ENCODE measurements at regions not wholly inside any gene's neighbourhood (a gene's known extent, or its start where the extent isn't known, plus 50 kb on each side); places are given as distances from the start of the nearest gene placed in this dataset.

- CTCF ChIA-PET, result interaction anchor here (1.0 kb wide), 1 partner anchor 25 kb away, joined by 4 read pairs; no protein-coding TSS in a partner anchor
- Mint-ChIP-seq H3K27ac (no peak overlapping the region), H3K36me3 (ENCODE audit: low read depth) (no peaks in the 10 kb centered on the region), H3K27me3 (no peaks in the 10 kb centered on the region), H3K4me1 (no peaks in the 10 kb centered on the region), H3K9me3 (no peaks in the 10 kb centered on the region), H3K4me3 (no peak overlapping the region)
- POLR2A ChIA-PET, result no interaction called here
- DNase-seq, result no peak
Measured at GRCh38 chr6:148104131-148104530, 238.5 kb upstream of the SASH1 start.

DNA sequence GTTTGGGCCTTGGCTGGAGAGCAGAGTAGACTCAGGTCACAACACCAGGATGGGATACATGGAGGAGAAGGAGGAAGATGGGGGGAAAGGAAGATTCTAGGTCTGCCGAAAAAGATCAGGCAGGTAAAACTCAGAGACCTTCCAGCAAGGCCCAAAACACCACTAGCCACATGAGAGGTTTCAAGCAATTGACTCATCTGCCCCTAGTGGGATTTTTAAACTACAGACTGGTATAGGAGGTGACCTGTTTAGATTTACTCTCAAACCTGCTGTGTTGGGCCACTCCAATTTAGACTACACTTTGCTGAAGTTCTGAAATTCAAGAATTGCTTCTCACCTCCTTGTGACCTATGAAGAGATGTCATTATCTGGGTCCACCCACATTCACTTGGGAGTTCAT lies 236.9 kb upstream of the SASH1 start:
- Mint-ChIP-seq H3K36me3 (ENCODE audit: low read depth) (no peaks in the 10 kb centered on the region), H3K4me1 (no peaks in the 10 kb centered on the region), H3K4me3 (no peak overlapping the region), H3K27ac (no peak overlapping the region), H3K9me3 (no peaks in the 10 kb centered on the region), H3K27me3 (no peaks in the 10 kb centered on the region)
- POLR2A ChIA-PET, result no interaction called here
- CTCF ChIA-PET, result no interaction called here
- DNase-seq, result no peak

DNA sequence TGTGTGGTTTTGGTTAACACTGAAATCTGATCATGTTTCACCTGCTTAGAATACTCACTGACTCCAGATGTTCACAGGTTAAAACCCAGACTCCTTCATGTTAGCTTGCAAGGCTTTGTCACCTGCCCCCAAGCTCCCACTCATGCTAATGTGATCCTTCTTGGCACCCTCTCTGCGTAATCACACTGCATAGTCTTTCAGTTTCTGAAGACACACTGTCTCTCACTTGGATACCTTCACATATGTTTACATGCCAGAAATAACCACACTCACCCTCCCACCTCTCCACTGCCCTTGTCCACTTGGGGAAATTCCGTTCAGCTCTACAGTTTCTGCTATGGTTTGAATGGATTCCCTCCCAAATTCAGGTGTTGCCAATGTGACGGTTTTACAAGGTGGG lies 234.7 kb upstream of the SASH1 start:
- CTCF ChIA-PET, result no interaction called here
- no peak for DNase-seq
- Mint-ChIP-seq H3K9me3 (no peaks in the 10 kb centered on the region), H3K27ac (no peak overlapping the region), H3K27me3 (peaks cover 3% of the 10 kb centered on the region), H3K4me3 (no peak overlapping the region), H3K36me3 (ENCODE audit: low read depth) (no peaks in the 10 kb centered on the region), H3K4me1 (no peaks in the 10 kb centered on the region)
- POLR2A ChIA-PET, result no interaction called here

DNA sequence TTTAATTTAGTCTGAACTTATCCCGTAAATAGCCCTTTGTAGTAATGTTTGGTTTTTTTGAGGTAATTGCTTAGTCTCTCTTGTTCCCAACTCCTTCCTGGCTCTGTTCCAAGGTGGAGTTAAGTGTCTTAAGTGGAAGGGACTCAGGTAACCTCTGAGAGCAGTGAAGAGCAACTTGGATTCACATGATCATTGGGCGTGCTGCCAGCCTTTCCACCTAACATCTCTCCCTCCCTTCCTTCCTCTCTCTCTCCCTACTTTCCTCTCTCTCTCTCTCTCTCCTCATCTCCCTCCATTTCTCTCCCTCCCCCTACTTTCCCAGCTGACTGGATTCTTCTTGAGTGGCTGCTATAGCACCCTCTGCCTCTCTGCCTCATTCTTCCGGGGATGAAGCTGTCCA lies 232.9 kb upstream of the SASH1 start:
- ChIA-PET POLR2A (no interaction called here), CTCF (no interaction called here)
- peaks cover 3% of the 10 kb centered on the region for H3K27me3 Mint-ChIP-seq
- H3K9me3 Mint-ChIP-seq, result no peaks in the 10 kb centered on the region
- H3K36me3 Mint-ChIP-seq (ENCODE audit: low read depth), result no peaks in the 10 kb centered on the region
- no peak for DNase-seq
- no peak overlapping the region for H3K4me3 Mint-ChIP-seq
- no peak overlapping the region for H3K27ac Mint-ChIP-seq
- no peaks in the 10 kb centered on the region for H3K4me1 Mint-ChIP-seq

- no peak overlapping the region for H3K27ac Mint-ChIP-seq
- peaks cover 3% of the 10 kb centered on the region for H3K27me3 Mint-ChIP-seq
- ChIA-PET POLR2A (no interaction called here), CTCF (no interaction called here)
- no peaks in the 10 kb centered on the region for H3K9me3 Mint-ChIP-seq
- no peaks in the 10 kb centered on the region for H3K36me3 Mint-ChIP-seq (ENCODE audit: low read depth)
- DNase-seq, result no peak
- H3K4me1 Mint-ChIP-seq, result no peaks in the 10 kb centered on the region
- H3K4me3 Mint-ChIP-seq, result no peak overlapping the region
Measured at GRCh38 chr6:148110925-148111324, 231.7 kb upstream of the SASH1 start.

- H3K27ac Mint-ChIP-seq, result no peak overlapping the region
- H3K4me3 Mint-ChIP-seq, result no peak overlapping the region
- peaks cover 3% of the 10 kb centered on the region for H3K27me3 Mint-ChIP-seq
- no peak for DNase-seq
- no peaks in the 10 kb centered on the region for H3K9me3 Mint-ChIP-seq
- ChIA-PET CTCF (no interaction called here), POLR2A (no interaction called here)
- no peaks in the 10 kb centered on the region for H3K36me3 Mint-ChIP-seq (ENCODE audit: low read depth)
- H3K4me1 Mint-ChIP-seq, result no peaks in the 10 kb centered on the region
Measured at GRCh38 chr6:148112851-148113319, 229.8 kb upstream of the SASH1 start.

GRCh38 chr6:148116001-148116400 lies 226.6 kb upstream of the SASH1 start:
- ChIA-PET POLR2A (interaction anchor here (0.6 kb wide), 1 partner anchor 154 kb away, joined by 6 read pairs; no protein-coding TSS in a partner anchor), CTCF (no interaction called here)
- no peaks in the 10 kb centered on the region for H3K9me3 Mint-ChIP-seq
- H3K27me3 Mint-ChIP-seq, result peaks cover 3% of the 10 kb centered on the region
- no peak for DNase-seq
- H3K36me3 Mint-ChIP-seq (ENCODE audit: low read depth), result no peaks in the 10 kb centered on the region
- H3K4me1 Mint-ChIP-seq, result no peaks in the 10 kb centered on the region
- no peak overlapping the region for H3K4me3 Mint-ChIP-seq
- H3K27ac Mint-ChIP-seq, result no peak overlapping the region

DNA sequence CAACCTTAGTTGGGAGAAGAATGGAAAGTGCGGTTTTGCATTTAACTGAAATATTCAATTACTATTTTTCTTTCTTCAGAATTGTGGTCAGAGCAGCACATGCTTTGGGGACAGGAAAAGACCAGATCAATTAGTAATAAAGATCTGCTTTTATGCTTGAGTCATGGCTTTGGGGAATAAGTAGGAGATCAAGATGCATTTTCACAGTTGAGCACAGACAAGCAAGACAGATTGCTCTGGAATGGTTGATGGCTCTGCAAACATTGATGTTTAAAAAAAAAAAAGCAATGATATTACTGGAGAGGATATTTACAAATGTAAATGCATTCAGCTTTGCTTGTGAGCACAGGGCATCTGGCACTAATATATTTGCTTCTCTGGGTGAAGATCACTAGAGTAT lies 224.4 kb upstream of the SASH1 start:
- Mint-ChIP-seq H3K9me3 (no peaks in the 10 kb centered on the region), H3K4me3 (no peak overlapping the region), H3K4me1 (no peaks in the 10 kb centered on the region), H3K27ac (no peak overlapping the region), H3K36me3 (ENCODE audit: low read depth) (no peaks in the 10 kb centered on the region), H3K27me3 (no peaks in the 10 kb centered on the region)
- DNase-seq, result no peak
- ChIA-PET CTCF (no interaction called here), POLR2A (no interaction called here)

GRCh38 chr6:148128014-148128730 lies 214.5 kb upstream of the SASH1 start:
- ChIA-PET CTCF (no interaction called here), POLR2A (no interaction called here)
- no peaks in the 10 kb centered on the region for H3K27me3 Mint-ChIP-seq
- H3K9me3 Mint-ChIP-seq, result no peaks in the 10 kb centered on the region
- no peaks in the 10 kb centered on the region for H3K4me1 Mint-ChIP-seq
- no peak overlapping the region for H3K4me3 Mint-ChIP-seq
- H3K27ac Mint-ChIP-seq, result no peak overlapping the region
- H3K36me3 Mint-ChIP-seq (ENCODE audit: low read depth), result no peaks in the 10 kb centered on the region
- DNase-seq, result no peak

DNA sequence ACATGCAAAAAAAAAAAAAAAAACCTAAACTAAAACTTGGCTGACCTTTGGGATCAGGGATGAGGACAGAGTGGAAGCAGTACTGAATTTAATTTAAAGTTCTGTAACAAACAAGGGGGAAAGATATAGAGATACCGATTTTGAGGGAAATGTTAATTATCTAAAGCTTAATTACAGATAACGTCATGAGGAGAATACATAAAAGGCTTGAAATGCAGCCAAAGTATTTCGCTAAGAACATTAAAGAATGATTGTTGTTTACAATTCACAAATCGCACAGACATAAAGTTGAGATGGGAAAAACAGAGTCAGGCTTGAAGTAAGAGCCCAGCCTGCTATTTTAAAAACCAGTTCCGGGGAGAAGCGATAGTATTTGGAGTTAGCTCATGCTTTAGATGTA lies 208.0 kb upstream of the SASH1 start:
- no peak overlapping the region for H3K27ac Mint-ChIP-seq
- ChIA-PET CTCF (no interaction called here), POLR2A (no interaction called here)
- H3K4me1 Mint-ChIP-seq, result peaks cover 3% of the 10 kb centered on the region
- no peak overlapping the region for H3K4me3 Mint-ChIP-seq
- peaks cover 6% of the 10 kb centered on the region for H3K9me3 Mint-ChIP-seq
- H3K27me3 Mint-ChIP-seq, result no peaks in the 10 kb centered on the region
- H3K36me3 Mint-ChIP-seq (ENCODE audit: low read depth), result no peaks in the 10 kb centered on the region
- no peak for DNase-seq

DNA sequence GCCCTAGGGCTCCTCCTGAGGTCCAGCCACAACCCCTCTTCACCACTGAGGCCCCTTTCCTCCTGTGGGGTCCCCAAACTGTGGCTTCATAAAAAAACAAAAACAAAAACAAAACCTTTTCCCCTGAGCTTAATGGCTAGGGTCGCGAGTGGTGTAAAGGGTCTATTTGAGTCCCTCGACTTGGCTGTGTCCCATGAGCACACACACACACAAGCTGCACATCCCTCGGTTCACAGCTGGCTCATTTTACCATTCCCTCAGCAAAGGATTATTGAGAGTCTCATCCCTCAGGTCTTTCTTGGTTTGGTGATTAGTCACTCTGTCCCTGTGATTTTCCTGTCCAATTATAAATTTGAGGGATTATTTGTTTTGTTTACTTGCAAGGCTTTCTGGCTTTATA lies 206.1 kb upstream of the SASH1 start:
- Mint-ChIP-seq H3K4me1 (peaks cover 3% of the 10 kb centered on the region), H3K36me3 (ENCODE audit: low read depth) (no peaks in the 10 kb centered on the region), H3K9me3 (peaks cover 6% of the 10 kb centered on the region), H3K27ac (no peak overlapping the region), H3K4me3 (no peak overlapping the region), H3K27me3 (no peaks in the 10 kb centered on the region)
- ChIA-PET POLR2A (no interaction called here), CTCF (no interaction called here)
- DNase-seq, result no peak

DNA sequence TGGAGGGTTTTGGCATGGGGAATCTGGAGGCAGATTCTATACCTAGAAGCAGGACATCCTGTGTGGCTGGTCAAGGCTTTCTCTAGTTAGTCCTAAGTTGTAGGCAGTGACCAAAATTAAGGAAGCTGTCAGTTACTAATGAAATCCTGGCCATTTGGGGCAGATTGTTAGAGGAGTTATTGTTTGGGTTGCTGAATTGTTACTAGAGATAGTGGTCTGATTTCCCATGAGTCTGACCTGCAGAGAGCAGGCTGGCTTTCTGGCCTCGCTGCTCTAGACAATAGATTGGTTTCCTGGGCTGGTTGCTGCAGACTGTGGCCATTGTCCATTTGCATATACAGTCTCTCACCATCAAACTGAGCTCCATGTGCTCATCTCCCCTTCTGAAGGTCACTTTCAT lies 205.0 kb upstream of the SASH1 start:
- H3K27me3 Mint-ChIP-seq, result no peaks in the 10 kb centered on the region

GRCh38 chr6:148138573-148138972 lies 204.1 kb upstream of the SASH1 start:
- no peaks in the 10 kb centered on the region for H3K36me3 Mint-ChIP-seq (ENCODE audit: low read depth)
- peaks cover 6% of the 10 kb centered on the region for H3K9me3 Mint-ChIP-seq
- peaks cover 3% of the 10 kb centered on the region for H3K4me1 Mint-ChIP-seq
- CTCF ChIA-PET, result no interaction called here
- POLR2A ChIA-PET, result no interaction called here
- H3K27me3 Mint-ChIP-seq, result peaks cover 2% of the 10 kb centered on the region
- H3K27ac Mint-ChIP-seq, result no peak overlapping the region
- no peak for DNase-seq
- no peak overlapping the region for H3K4me3 Mint-ChIP-seq

More for the DNA sequence above, 205.0 kb upstream of the SASH1 start:
- no peaks in the 10 kb centered on the region for H3K36me3 Mint-ChIP-seq (ENCODE audit: low read depth)
- H3K27ac Mint-ChIP-seq, result no peak overlapping the region
- ChIA-PET CTCF (no interaction called here), POLR2A (no interaction called here)
- no peak for DNase-seq
- peaks cover 3% of the 10 kb centered on the region for H3K4me1 Mint-ChIP-seq
- peaks cover 6% of the 10 kb centered on the region for H3K9me3 Mint-ChIP-seq
- no peak overlapping the region for H3K4me3 Mint-ChIP-seq

DNA sequence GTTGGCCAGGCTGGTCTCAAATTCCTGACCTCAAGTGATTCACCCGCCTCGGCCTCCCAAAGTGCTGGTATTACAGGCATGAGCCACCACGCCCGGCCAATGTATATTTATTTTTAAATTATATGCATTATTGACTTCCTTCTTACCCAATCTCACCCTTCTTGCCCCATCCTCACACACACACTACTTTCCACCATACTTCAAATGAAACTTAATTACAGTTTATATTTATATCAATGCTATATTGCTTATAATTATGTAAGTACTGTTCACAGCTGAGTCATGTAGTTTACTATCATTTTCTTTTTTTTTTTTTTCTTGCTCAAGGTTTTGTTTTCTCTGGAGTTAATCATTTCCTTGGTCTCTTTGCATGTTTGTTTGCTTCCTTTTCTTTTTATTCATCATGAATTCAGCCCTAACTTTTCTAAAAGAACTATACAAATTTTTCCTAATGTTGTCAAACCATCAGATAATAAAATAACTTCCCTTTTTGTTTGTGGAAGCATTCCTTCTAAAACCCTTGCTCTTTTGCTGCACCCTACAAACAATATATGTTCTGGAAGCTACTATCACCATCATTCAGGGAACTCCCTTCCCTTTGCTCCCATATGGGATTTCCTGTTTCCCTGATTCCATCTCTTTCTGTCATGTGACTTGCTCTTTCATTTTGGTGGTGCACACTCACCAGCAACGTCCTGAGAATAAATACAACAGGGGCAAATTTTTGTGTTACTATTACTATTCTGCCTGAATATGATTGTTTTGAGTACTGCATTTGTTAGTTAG lies 201.7 kb upstream of the SASH1 start:
- Mint-ChIP-seq H3K27ac (no peak overlapping the region), H3K27me3 (peaks cover 3% of the 10 kb centered on the region), H3K36me3 (ENCODE audit: low read depth) (no peaks in the 10 kb centered on the region), H3K4me3 (no peak overlapping the region), H3K9me3 (peaks cover 6% of the 10 kb centered on the region), H3K4me1 (peaks cover 6% of the 10 kb centered on the region)
- ChIA-PET POLR2A (no interaction called here), CTCF (no interaction called here)
- no peak for DNase-seq
